NCI-H2029 (cell line): ENCODE measurements at regions not wholly inside any gene's neighbourhood (a gene's known extent, or its start where the extent isn't known, plus 50 kb on each side); places are given as distances from the start of the nearest gene placed in this dataset.
"Not testable (repeated sequence)": the region's sequence is repeated elsewhere in the genome, so short reads cannot be mapped to it uniquely, and the experiment has no call there.

Experiments
- DNase-seq: peaks from one replicate; lab custom pipeline; 2025; lab: John Stamatoyannopoulos, UW

- no peak for DNase-seq
Observed at GRCh38 chr11:134944131-134944530, 532.1 kb upstream of the B3GAT1 start.

GRCh38 chr11:134943544-134943943 is 531.5 kb upstream of the B3GAT1 start:
- no peak for DNase-seq

- DNase-seq = no peak
Observed at GRCh38 chr11:134942681-134943080, 530.6 kb upstream of the B3GAT1 start.

DNA sequence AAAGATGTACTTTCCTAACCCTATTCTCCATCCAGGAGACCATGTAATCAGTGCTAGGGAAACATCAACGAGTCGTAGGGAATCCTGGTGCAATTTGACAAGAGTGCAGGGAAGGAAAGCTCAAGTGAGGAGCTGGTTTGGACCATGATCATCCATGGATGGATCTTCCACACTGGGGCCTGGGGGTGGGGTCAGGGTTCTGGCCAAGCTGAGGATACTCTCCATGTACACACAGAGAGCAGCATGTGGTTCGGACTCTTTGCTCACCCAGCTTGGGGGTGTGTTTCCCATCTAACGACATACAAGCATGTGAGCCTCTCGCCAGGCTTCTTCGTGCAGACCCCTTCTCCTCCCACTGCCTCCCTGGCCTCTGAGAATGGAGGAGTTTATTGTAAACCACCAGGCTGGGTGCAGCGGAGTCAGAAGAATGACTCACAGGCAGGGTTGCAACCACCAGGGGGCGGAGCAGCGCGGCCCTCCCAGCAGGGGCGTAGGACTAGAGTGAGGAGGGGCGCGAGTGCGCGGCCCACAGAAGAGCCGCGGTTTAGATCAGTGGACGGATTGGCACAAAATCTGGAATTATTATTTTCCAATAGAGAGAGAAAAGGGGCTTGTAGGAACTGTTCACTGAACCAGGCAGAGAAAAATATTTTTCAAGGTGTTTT is 530.0 kb upstream of the B3GAT1 start:
- DNase-seq = not testable (repeated sequence)

DNA sequence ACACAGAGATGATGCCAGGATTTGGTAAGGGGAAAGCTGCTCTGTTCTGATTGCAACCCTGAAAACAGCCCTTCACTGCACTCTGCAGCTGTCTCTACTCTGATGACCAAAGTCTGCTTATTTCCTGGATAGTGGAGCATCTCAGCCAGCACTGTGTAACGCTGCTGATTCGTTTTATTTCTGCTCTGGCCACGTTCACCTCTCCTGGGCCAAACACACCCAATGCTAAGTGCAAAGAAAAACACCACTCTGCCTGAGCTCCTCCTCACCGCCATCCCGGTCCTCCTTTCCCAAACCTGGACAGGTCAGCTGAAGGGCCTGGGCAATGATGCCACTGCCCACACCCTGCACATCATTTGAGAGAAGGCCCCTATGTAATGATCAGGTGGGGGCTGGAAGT is 529.3 kb upstream of the B3GAT1 start:
- DNase-seq = no peak

- no peak for DNase-seq
Observed at GRCh38 chr11:134940441-134941126, 528.5 kb upstream of the B3GAT1 start.

DNA sequence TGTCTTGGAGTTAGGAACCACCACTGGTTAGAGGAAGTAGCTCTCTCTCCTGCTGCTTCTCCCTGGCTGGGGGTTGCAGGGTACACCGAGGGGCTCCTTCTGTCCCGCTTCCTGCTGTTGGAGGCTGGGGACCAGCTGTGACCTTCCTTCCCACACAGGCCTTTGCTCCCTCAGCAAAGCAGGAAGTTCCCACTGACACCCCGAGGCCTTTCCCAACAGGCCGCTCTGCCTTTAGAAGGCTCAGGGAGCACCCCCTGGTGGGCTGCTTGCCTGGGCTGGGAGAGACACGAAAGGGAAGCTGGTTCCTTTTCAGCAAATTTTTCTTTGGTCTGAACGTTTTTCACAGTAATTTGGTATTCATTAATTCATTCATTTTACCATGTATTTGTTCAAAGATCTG is 527.9 kb upstream of the B3GAT1 start:
- DNase-seq = no peak

GRCh38 chr11:134939031-134939430 is 527.0 kb upstream of the B3GAT1 start:
- DNase-seq = peak; percentile 45

- no peak for DNase-seq
Observed at GRCh38 chr11:134938212-134938611, 526.2 kb upstream of the B3GAT1 start.

DNA sequence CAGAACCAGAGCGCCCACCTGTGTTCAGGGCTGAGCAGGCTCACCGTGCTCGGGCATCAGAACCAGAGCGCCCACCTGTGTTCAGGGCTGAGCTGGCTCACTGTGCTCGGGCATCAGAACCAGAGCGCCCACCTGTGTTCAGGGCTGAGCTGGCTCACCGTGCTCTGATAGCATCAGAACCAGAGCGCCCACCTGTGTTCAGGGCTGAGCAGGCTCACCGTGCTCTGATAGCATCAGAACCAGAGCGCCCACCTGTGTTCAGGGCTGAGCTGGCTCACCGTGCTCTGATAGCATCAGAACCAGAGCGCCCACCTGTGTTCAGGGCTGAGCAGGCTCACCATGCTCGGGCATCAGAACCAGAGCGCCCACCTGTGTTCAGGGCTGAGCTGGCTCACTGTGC is 525.2 kb upstream of the B3GAT1 start:
- not testable (repeated sequence) for DNase-seq

DNA sequence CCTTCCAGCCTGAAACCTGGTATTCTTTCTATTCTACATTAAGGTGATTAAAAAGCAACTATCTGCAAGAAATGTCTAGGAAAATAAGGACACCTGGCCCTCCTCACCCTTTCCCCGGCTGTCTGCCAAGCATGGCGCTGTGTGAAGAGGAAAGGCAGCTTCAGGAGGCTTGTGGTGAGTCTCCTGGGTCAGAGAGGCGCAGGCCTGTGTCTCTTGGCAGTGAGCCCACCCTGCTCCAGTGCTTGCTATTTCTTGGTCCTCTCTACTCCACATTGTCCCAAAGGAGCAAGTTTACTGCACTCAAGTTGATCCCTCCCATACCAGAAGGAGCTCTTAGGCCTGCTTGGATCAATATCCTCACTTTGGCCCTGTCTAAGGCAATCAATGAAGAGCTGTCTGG is 520.7 kb upstream of the B3GAT1 start:
- DNase-seq = peak; percentile 59

GRCh38 chr11:134925432-134925831 is 513.4 kb upstream of the B3GAT1 start:
- DNase-seq = no peak

GRCh38 chr11:134923441-134923840 is 511.4 kb upstream of the B3GAT1 start:
- no peak for DNase-seq

GRCh38 chr11:134921938-134922337 is 509.9 kb upstream of the B3GAT1 start:
- no peak for DNase-seq

- no peak for DNase-seq
Observed at GRCh38 chr11:134920851-134921608, 509.0 kb upstream of the B3GAT1 start.

GRCh38 chr11:134916421-134917213 is 504.6 kb upstream of the B3GAT1 start:
- DNase-seq = peak; percentile 22

- no peak for DNase-seq
Observed at GRCh38 chr11:134915881-134916280, 503.8 kb upstream of the B3GAT1 start.

DNA sequence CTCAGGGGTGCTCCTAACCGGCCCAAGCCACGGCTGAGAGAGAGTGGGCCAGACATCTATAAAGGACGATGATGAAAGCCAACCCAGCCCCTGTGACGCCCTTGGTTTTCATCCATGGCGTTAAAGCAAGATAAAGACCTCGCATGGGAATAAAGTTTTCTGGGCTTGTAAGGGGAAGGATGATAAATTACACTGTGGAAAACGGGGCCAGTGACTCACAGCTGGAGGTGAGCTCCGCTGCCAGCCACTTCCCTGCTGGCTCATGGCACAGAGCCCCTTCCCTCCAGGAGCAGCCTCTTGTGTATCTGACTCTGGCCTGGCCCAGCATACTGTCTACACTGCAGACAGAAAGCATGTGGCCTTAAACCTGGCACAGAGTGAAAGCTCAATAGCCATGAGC is 503.2 kb upstream of the B3GAT1 start:
- DNase-seq = no peak

DNA sequence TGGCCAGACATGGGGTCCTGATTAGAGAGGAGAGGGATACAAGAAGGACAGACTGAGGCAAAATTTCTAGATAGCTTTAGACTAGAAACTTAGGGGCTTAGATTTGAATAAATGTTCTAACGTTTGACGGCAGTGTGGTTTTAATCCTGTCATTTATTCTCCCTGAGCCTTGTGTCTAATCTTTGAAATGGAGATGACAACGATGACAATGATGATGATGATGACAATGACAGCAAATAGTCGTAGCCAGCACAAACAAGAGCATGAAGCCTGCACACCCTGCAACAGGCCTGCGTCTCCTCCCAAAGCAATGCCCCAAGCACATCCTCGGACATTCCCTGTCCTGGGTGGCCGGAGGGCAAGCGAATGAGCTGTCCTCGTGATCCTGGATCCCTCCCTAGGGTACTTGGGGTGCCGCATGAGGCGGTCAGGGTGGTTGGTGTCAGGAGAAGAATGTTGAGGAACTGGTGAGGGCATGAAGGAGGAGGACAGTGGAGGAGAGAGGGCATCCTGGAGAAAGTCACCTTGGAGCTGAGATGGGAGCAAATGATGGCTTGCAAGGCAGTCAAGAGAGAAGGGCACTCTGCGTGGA is 502.1 kb upstream of the B3GAT1 start:
- no peak for DNase-seq

- DNase-seq = no peak
Observed at GRCh38 chr11:134913391-134913790, 501.3 kb upstream of the B3GAT1 start.

GRCh38 chr11:134911514-134912180 is 499.6 kb upstream of the B3GAT1 start:
- DNase-seq = peak; percentile 73
